Neural cell (in vitro differentiated cells): ENCODE measurements at regions not wholly inside any gene's neighbourhood (a gene's known extent, or its start where the extent isn't known, plus 50 kb on each side); places are given as distances from the start of the nearest gene placed in this dataset.

Source experiments
- EP300 ChIP-seq: fragments of 450-650 bp; conservative IDR thresholded peaks from 2 replicates; pipeline ENCODE4 v1.6.1; 2014; ENCODE audit warnings: antibody characterized with exemption, mild to moderate bottlenecking, moderate library complexity; ENCODE audit not compliant: poor library complexity, severe bottlenecking
- EZH2 ChIP-seq: fragments of 200-600, 300-800 bp; shearing (Covaris generic), sonication (generic); IDR thresholded peaks from 2 replicates; pipeline ENCODE4 v1.6.1; 2014; ENCODE audit warnings: antibody characterized with exemption, low read length, borderline replicate concordance, mild to moderate bottlenecking; ENCODE audit not compliant: insufficient read depth, poor library complexity, severe bottlenecking
- POLR2AphosphoS5 ChIP-seq: IDR thresholded peaks from 2 replicates; pipeline ENCODE4 v1.6.1; 2012
- RAD21 ChIP-seq: fragments of 450-650 bp; conservative IDR thresholded peaks from 2 replicates; pipeline ENCODE4 v1.6.1; 2014; ENCODE audit warnings: antibody characterized with exemption, mild to moderate bottlenecking, moderate library complexity
- TF ChIP-seq, protein P1 (sequence below): fragments of 450-650 bp; IDR thresholded peaks from 2 replicates; pipeline ENCODE4 v1.5.1; 2014; ENCODE audit warnings: antibody characterized with exemption, mild to moderate bottlenecking, moderate library complexity; ENCODE audit not compliant: poor library complexity, severe bottlenecking
- TF ChIP-seq, protein P2 (sequence below): IDR thresholded peaks from 2 replicates; pipeline ENCODE4 v1.6.1; 2012; ENCODE audit warnings: borderline replicate concordance

DNA sequence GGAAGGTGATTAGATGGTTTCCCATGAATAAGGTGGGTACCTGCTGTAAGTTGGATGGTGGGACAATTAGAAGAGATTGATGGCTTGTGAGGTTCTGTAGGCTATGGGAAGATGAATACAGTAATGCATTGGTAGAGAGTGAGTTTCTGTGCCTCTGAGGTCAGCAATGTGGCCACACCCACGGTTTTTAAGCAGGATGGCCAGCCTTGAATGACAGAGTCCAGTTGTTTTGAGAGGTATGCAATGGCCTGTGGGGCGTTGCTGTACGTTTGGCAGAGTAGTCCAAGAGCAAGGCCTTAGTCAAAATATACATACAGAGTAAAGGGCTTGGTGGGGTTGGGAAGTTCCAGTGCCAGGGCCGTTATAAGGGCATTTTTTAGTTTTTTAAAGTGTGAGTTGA lies 235.6 kb upstream of the C9orf72 start:
- TF ChIP-seq, protein P1, sequence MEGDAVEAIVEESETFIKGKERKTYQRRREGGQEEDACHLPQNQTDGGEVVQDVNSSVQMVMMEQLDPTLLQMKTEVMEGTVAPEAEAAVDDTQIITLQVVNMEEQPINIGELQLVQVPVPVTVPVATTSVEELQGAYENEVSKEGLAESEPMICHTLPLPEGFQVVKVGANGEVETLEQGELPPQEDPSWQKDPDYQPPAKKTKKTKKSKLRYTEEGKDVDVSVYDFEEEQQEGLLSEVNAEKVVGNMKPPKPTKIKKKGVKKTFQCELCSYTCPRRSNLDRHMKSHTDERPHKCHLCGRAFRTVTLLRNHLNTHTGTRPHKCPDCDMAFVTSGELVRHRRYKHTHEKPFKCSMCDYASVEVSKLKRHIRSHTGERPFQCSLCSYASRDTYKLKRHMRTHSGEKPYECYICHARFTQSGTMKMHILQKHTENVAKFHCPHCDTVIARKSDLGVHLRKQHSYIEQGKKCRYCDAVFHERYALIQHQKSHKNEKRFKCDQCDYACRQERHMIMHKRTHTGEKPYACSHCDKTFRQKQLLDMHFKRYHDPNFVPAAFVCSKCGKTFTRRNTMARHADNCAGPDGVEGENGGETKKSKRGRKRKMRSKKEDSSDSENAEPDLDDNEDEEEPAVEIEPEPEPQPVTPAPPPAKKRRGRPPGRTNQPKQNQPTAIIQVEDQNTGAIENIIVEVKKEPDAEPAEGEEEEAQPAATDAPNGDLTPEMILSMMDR: no peak
- TF ChIP-seq EZH2 (no peak), POLR2AphosphoS5 (no peak), RAD21 (no peak), EP300 (no peak)
- TF ChIP-seq, protein P2, sequence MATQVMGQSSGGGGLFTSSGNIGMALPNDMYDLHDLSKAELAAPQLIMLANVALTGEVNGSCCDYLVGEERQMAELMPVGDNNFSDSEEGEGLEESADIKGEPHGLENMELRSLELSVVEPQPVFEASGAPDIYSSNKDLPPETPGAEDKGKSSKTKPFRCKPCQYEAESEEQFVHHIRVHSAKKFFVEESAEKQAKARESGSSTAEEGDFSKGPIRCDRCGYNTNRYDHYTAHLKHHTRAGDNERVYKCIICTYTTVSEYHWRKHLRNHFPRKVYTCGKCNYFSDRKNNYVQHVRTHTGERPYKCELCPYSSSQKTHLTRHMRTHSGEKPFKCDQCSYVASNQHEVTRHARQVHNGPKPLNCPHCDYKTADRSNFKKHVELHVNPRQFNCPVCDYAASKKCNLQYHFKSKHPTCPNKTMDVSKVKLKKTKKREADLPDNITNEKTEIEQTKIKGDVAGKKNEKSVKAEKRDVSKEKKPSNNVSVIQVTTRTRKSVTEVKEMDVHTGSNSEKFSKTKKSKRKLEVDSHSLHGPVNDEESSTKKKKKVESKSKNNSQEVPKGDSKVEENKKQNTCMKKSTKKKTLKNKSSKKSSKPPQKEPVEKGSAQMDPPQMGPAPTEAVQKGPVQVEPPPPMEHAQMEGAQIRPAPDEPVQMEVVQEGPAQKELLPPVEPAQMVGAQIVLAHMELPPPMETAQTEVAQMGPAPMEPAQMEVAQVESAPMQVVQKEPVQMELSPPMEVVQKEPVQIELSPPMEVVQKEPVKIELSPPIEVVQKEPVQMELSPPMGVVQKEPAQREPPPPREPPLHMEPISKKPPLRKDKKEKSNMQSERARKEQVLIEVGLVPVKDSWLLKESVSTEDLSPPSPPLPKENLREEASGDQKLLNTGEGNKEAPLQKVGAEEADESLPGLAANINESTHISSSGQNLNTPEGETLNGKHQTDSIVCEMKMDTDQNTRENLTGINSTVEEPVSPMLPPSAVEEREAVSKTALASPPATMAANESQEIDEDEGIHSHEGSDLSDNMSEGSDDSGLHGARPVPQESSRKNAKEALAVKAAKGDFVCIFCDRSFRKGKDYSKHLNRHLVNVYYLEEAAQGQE: no peak
